Aorta (tissue), 5 donors: ENCODE measurements at regions not wholly inside any gene's neighbourhood (a gene's known extent, or its start where the extent isn't known, plus 50 kb on each side); places are given as distances from the start of the nearest gene placed in this dataset.
A peak's percentile ranks its signal among the peaks of the same experiment; 100 is the strongest.

Experiments used
- ATAC-seq: fragments of 200-7000 bp; cut with Tn5 transposase; one replicate; pipeline ENCODE4 v1.9.1; 2022; ENCODE audit warnings: moderate library complexity; ENCODE audit not compliant: low FRiP score
- DNase-seq, 2 donors: peaks; one replicate each; pipeline ENCODE4 v3.0.0-alpha.2; 2020
- H3K27ac ChIP-seq, 2 donors: one replicate each; pipeline ENCODE4 v1.5.1; 2013; ENCODE audit warnings: low read length in 2 of 2, mild to moderate bottlenecking in 2 of 2, moderate library complexity in 2 of 2, control low read depth in 1 of 2, inconsistent platforms in 1 of 2, low read depth in 1 of 2
- H3K27me3 ChIP-seq, 2 donors: one replicate each; pipeline ENCODE4 v1.6.1; 2013; ENCODE audit warnings: control low read depth in 1 of 2, low read length in 1 of 2, mild to moderate bottlenecking in 1 of 2, moderate library complexity in 1 of 2; ENCODE audit not compliant: insufficient read depth in 2 of 2, control insufficient read depth in 1 of 2
- H3K36me3 ChIP-seq, 2 donors: one replicate each; pipeline ENCODE4 v1.6.1; 2013; ENCODE audit warnings: control low read depth in 1 of 2, low read length in 1 of 2, mild to moderate bottlenecking in 1 of 2; ENCODE audit not compliant: insufficient read depth in 2 of 2, control insufficient read depth in 1 of 2
- H3K4me1 ChIP-seq, 2 donors: one replicate each; pipeline ENCODE4 v1.6.1; 2013; ENCODE audit warnings: low read length in 2 of 2, control low read depth in 1 of 2, mild to moderate bottlenecking in 1 of 2, moderate library complexity in 1 of 2; ENCODE audit not compliant: insufficient read depth in 2 of 2, control insufficient read depth in 1 of 2
- H3K4me3 ChIP-seq, 2 donors: one replicate each; pipeline ENCODE4 v1.5.1; 2013; ENCODE audit warnings: low read length in 2 of 2, control low read depth in 1 of 2, mild to moderate bottlenecking in 1 of 2
- H3K9me3 ChIP-seq: one replicate; pipeline ENCODE4 v1.6.1; 2013; ENCODE audit warnings: mild to moderate bottlenecking, low read length; ENCODE audit not compliant: control insufficient read depth
- WGBS, 2 donors: extraction: QIAGEN DNeasy Blood & Tissue Kit; methylation state at CpG; one replicate each; pipeline ENCODE4 v1.1.7; 2013; 5-methylcytosine and 5-hydroxymethylcytosine counted together
- intact Hi-C, 2 donors: fragments of 100-400 bp; cut with DNase I; formaldehyde crosslinking; loops; one replicate each; pipeline versions ENCODE4 v1.14.2 to v1.15.0; 2022
- donor health status: healthy with polysubstance abuse.
- donor health status: Bipolar disorder and iron deficiency.
- donor health status: DM: no; HTN: no; CAD: no.
- donor health status: DM: no; HTN: no; CAD: no.
- donor health status: DM: yes; HTN: yes; CAD: no.

DNA sequence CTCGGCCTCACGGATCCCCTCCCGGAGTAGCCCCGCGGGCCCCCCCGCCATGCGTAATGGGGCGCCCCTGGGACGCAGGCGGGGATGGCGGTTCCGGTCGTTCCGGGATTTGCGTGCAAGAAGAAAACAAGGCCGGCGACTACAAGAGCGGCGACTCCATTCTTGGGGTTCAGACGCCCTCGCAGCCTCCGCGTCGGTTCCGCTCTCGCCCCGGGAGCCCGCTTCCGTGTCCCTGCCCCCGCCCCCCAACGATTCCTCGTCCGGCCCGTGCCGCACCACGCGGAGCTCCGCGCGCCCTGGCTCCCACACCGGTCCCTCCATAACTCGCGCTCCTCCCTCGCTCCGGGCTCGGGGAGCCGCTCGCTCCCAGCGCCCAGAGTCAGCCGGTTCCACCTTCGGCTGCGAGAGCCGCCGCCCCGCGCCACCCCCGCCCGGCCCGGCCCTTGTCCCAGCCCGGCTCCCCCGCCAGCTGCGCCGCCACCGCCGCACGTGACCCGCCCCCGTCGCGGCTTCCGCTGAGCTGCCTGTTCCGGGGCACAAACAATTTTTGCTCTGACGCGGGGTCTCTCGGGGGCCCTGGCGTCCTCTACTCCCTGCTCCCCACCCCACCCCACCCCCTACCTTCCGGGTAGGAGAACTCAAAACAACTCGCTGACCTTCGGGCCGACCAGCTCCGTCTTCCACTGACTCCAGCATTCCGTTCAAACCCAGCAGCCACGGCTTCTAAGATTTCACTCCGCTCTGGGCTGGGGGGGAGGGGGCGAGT, 78.8 kb upstream of the BCOR start:
- H3K4me1 ChIP-seq, result no peaks in the 10 kb centered on the region
- 0 to 7% methylated on average over 65 to 85 of the region's 85 CpGs for WGBS, 2 donors
- intact Hi-C loops, result loop anchor here in 1 of 2 donors (1.0 kb wide), 1 partner anchor 79 kb away; the partner anchor contains the start of gene BCOR
- H3K9me3 ChIP-seq, result no peaks in the 10 kb centered on the region
- peak; percentile 34 for ATAC-seq
- H3K36me3 ChIP-seq, result no peaks in the 10 kb centered on the region
- H3K4me3 ChIP-seq, result peak overlapping the region; percentile 40 to 80
- no peaks in the 10 kb centered on the region for H3K27me3 ChIP-seq
- DNase-seq, result peak; percentile 79 to 90
- peak overlapping the region; percentile 78 to 93 for H3K27ac ChIP-seq

DNA sequence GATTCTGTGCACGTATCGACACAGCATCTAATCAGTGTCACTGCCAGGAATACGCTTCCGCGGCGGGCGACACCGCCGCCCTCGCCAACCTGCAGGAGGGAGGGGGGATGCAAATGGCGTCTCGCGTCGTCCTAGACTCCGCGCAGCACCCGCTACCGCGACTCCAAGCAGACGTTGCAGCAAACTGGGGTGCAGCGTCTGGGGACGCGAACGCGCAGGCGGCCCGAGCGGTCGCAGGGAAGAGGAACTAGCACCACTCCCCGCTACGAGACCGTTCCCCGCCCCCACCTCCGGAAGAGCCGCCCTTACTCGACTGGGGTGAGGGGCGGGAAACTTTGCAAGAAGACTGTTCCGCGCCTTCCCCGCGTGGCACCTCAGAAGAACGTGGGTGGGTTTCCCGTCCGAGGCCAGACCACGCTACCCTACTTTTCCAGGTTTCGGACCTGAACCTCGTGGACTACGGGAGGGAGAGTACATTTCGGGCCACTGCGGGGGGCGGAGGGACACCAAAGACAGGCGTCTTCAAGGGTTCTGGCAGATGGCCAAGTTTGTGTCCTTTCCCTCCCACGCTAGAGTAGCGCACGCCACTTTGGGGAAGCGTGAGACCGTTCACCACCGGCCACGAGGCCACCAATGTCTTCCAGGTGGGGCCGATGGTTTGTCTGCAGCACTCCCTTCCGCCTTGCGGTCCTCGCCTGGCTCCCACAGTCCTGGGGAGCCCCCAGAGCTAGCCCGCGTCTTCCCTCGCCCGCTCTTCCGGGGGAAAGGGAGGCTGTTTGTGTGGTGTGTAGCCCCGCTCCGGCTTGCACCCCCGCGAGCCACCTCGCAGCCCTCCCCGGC, 78.0 kb upstream of the BCOR start:
- intact Hi-C loops, result loop anchor here in 1 of 2 donors (1.0 to 2.0 kb wide), 2 partner anchors 78 to 91 kb away; partner anchors contain the start of gene BCOR
- Histone ChIP-seq H3K9me3 (no peaks in the 10 kb centered on the region), H3K27ac (peak overlapping the region; percentile 78 to 93), H3K36me3 (no peaks in the 10 kb centered on the region), H3K4me3 (peak overlapping the region; percentile 40 to 80), H3K27me3 (no peaks in the 10 kb centered on the region), H3K4me1 (no peaks in the 10 kb centered on the region)
- peak; percentile 65 for ATAC-seq
- 1 to 6% methylated on average over 73 to 74 of the region's 74 CpGs for WGBS, 2 donors
- peak; percentile 88 to 89 for DNase-seq

- no peaks in the 10 kb centered on the region for H3K36me3 ChIP-seq
These were observed 77.2 kb upstream of the BCOR start for GRCh38 chrX:40174854-40175510.

GRCh38 chrX:40174001-40174853, 76.5 kb upstream of the BCOR start:
- Histone ChIP-seq H3K9me3 (no peaks in the 10 kb centered on the region), H3K27ac (peak overlapping the region in 1 of 2 donors; percentile 26), H3K4me3 (no peak overlapping the region), H3K27me3 (no peaks in the 10 kb centered on the region), H3K4me1 (no peaks in the 10 kb centered on the region), H3K36me3 (no peaks in the 10 kb centered on the region)
- intact Hi-C loops, result loop anchor here in 1 of 2 donors (2.0 kb wide), 1 partner anchor 93 kb away; no protein-coding TSS in a partner anchor
- DNase-seq (peak in 1 of 2 donors; percentile 55), ATAC-seq (no peak)
- 40 to 57% methylated on average over 41 of the region's 41 CpGs for WGBS, 2 donors

More at GRCh38 chrX:40174854-40175510, 77.2 kb upstream of the BCOR start:
- WGBS, 2 donors, result 1 to 4% methylated on average over 52 to 53 of the region's 53 CpGs
- ATAC-seq (peak; percentile 44), DNase-seq (peak; percentile 74 to 88)
- peak overlapping the region; percentile 32 to 40 for H3K4me3 ChIP-seq
- H3K27me3 ChIP-seq, result no peaks in the 10 kb centered on the region
- H3K9me3 ChIP-seq, result no peaks in the 10 kb centered on the region
- intact Hi-C loops, result loop anchor here in 1 of 2 donors (2.0 kb wide), 1 partner anchor 92 kb away; no protein-coding TSS in a partner anchor
- peak overlapping the region in 1 of 2 donors; percentile 93 for H3K27ac ChIP-seq
- H3K4me1 ChIP-seq, result no peaks in the 10 kb centered on the region

DNA sequence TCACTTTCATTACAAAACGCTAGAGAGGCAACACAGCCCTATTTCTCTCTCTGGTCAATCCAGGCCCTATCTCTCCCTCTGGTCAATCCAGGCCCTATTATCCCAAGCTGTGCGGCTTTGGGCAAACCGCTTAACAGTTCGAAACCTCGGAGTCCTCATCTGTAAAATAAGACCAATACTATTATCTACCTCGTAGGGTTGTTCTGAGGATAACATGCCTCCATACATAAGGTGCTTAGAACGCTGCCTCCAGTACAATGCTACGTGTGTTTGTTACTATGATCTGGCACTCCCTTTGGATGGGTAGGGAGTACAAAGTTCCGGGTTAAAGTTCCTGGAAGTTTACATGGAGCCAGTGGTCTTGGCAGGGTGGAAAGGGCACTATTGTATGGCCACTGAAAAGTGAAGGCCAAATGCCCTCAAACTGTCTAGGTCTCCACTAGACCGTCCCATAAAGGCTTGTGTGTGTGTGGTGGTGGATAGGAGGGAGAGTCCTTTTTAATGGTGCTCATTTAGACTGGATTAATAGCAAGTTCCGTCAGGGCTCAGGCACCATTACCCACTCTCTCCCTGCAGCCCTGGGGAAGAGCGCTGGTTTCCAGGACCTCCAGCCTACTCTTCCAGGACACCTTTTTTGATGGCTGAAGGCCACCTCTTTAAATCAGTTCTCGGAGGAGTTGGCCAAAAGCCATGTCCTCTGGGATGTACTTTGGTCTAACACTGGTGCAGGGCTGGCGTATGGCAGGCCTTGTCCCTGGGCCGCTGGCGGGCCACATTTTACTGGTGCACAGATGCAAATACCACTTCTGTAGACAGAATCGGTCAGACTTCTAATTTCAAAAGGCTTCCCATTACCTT, 75.6 kb upstream of the BCOR start:
- no peak overlapping the region for H3K4me3 ChIP-seq
- WGBS, 2 donors, result 54 to 94% methylated on average over 17 of the region's 17 CpGs
- H3K9me3 ChIP-seq, result no peaks in the 10 kb centered on the region
- H3K27ac ChIP-seq, result peak overlapping the region in 1 of 2 donors; percentile 38
- H3K27me3 ChIP-seq, result no peaks in the 10 kb centered on the region
- H3K36me3 ChIP-seq, result no peaks in the 10 kb centered on the region
- H3K4me1 ChIP-seq, result no peaks in the 10 kb centered on the region
- DNase-seq (no peak), ATAC-seq (no peak)
- intact Hi-C loops, result no loop called here

- Histone ChIP-seq H3K36me3 (no peaks in the 10 kb centered on the region), H3K9me3 (no peaks in the 10 kb centered on the region), H3K27ac (peak overlapping the region in 1 of 2 donors; percentile 65), H3K27me3 (no peaks in the 10 kb centered on the region), H3K4me1 (no peaks in the 10 kb centered on the region), H3K4me3 (peak overlapping the region in 1 of 2 donors; percentile 8)
- intact Hi-C loops, result no loop called here
- peak; percentile 84 to 88 for DNase-seq
- WGBS, 2 donors, result 6 to 10% methylated on average over 48 to 60 of the region's 60 CpGs
- peak; percentile 56 for ATAC-seq
These were observed 74.8 kb upstream of the BCOR start for GRCh38 chrX:40172401-40173142.
